ENCODE measurements at regions not wholly inside any gene's neighbourhood (a gene's known extent, or its start where the extent isn't known, plus 50 kb on each side); places are given as distances from the start of the nearest gene placed in this dataset.

DNA sequence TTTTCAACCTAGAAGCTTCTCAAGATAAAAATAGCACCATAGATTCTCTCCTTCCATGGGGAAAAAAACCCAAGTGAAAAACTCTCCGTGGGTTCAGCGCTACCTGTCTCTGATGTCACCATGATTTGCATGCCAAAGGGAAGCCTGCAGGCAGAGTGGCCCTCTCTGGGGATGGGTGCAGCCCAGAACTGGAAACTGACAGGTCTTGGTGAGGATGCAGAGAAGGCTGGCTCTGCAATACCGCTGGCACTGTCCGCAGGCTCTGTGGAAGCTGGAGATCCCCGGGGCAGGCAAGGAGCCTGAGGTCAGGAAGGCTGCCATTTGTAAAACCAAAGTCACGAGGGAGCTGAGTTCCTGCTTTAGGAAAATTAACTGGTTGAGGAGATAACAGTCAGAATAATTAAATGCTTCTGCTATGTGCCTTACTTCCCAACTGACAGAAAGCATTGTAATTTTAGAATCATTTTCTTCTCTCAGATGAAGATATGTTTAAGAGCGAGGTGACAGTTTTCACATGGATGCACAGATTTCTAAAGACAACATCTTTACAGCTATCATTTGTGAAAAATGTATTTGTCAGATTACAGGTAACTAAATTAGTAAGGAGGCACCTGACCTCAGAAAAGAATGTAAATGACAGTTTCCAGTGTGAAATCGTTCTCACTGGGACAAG lies 731.5 kb upstream of the FZD8 start:
- DNase-seq (ENCODE audit: low spot score): no peak

DNA sequence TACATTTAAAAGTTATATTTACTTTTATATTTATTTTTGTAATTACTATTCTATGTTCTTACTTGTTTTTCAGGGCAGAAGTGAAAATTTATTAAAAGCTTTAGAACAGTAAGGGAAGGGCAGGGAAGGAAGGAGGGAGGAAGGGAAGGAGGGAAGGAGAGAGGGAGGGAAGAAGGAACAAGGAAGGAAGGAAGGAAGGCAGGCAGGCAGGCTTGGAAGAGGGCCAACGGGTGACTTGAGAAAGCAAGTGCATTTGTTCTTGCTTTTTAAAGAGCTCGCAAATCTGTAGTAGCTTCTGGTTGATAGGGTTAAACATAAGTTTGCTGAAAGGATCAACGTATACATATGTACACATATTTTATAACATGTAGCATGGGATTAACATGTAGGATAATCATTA lies 725.3 kb upstream of the FZD8 start:
- no peak for DNase-seq (ENCODE audit: low spot score)

- DNase-seq (ENCODE audit: low spot score): no peak
These were observed 724.7 kb upstream of the FZD8 start for GRCh38 chr10:36366843-36367242.

DNA sequence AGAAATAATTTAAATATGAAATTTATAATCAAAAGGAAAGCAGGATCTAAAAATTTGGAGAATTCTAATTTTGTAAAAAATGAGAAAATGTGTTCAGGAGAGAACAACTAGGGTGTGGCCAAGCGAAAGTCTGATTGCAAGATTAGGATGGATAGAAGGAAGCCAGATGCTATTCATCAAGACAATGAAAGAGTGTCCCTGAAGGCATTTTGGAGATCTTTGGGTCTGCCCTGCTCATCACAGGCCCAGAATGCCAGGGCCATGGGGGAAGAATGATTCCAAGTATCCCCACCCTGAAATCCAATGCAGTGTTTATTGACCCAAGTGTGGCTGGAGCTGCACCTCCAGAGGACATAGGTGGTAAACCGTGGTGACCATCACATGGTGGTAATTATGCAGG lies 724.0 kb upstream of the FZD8 start:
- DNase-seq (ENCODE audit: low spot score): no peak

DNA sequence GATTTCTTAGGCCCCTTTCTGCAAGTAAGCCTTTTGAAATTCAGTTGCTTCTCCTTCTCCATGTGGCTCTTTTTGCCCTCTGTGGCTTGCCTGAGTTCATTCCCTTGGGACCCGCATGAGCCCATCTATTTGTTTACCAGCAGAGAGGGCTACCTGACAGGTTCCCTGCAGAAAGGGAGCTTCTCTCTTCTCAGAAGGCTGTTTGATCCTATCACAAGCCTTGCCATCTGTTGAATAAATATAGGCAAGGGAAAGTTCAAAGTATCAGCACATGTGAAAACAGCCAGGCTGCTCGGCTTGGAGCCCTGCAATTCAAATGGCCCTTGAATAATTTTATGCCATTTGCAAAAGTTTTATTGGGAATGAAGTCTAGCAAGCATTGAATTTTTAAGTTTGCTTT lies 720.2 kb upstream of the FZD8 start:
- no peak for DNase-seq (ENCODE audit: low spot score)

DNA sequence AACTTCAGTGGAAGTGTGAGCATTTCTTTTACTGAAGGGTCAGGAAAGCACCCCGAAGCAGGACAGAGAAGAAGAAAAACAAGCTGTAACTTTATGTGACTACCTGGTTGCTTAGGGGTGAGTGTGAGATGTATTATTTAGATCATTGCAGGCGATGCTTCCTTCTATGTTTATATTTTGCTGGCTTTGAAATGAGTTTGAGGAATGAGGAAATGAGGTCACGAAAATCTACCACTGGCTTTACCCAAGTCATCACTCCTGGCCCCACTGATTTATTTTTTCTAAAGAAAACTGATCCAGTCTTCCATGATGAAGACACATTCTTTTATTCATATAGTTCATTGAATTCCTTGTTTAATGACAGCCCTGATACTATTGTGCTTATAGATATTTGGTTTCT lies 716.6 kb upstream of the FZD8 start:
- DNase-seq (ENCODE audit: low spot score): no peak

GRCh38 chr10:36354633-36355032 lies 712.5 kb upstream of the FZD8 start:
- no peak for DNase-seq (ENCODE audit: low spot score)

GRCh38 chr10:36351159-36351558 lies 709.1 kb upstream of the FZD8 start:
- DNase-seq (ENCODE audit: low spot score): no peak

DNA sequence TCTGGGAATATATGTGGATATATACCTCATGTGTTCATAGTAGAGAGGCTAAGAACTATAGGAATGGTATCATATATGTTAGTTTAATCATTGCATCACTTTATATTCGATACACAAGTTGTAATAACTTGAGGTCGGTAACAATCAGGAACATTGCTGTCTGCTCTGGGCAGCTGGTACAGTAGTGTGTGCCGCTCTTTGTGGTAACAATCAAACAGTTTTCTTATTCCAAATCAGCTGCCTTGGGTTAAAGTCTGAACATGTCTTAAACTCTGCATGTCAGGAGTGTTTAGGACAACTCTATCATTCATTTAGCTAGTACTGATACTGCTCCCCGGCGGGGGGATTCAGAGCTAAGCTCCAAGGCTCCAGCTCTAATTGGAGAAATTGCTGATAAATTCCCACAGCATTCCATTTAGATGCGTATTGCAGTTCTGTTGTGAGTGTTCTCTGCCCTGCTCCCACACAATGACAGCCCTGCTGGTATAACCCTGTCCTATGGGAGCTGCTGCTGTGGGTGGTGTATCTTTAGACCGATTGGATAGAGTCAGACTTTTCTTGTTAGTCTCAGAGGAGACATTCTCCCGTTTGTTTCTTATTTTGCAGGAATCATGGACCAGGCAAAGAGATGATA lies 707.5 kb upstream of the FZD8 start:
- no peak for DNase-seq (ENCODE audit: low spot score)

- DNase-seq (ENCODE audit: low spot score): no peak
These were observed 703.7 kb upstream of the FZD8 start for GRCh38 chr10:36345807-36346206.

DNA sequence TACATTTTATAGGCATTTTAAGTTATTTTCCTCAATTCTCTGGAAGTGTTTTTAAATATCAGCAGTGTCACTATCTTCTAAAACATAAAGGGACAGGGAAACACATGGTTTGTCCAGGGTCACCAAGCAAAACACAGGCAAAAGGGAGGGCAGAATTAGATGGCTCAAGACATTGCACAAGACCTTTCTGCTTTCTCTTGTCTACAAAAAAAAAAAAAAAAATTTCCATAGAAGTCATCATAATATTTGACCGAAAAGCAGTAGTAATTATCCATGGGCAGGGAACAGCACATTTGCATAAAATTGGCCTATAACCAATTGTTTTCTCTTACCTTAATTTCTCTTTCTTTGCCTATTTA lies 703.1 kb upstream of the FZD8 start:
- no peak for DNase-seq (ENCODE audit: low spot score)

DNA sequence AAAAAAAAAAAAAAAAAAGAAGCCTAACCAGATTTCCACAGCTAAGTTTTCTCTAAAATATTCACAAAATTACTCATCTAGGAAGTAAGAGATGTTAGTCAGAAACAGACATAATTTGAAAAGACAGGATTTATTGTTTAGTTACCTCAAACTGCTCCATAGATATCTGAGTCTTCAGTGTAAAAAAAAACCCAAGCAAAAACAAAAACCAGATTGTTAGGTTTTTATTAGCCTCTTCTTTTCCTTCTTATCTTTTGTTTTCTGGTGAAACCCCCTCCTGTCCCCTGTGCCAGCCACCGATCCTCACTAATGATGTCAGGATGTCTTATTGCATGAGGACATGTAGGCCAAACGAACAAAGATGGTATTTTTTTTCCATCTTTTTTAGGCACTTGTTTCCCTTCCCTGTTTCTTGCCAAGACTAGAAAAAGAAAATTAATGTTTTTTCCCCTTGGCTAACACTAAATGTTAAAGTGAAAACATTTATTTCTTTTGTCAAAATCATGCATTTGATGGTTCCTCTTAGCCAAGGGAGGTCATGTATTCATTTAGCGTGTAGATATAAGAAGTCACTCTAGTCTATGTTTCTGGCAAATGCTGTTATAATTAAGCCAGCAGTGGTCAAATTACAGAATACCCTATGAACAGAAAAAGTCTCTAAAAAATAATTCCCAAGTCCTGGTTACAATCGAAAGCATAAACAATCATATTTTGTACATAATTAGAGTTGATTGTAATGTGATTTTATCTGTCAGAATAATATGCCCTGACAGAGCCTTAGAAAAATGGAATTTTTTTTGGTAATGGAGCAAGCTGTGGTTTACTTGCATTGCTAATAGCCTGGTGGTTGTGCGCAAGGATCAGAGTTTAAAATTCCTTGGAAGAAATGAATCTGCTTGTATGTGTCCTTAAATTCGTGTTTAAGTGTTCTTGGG lies 702.4 kb upstream of the FZD8 start:
- DNase-seq (ENCODE audit: low spot score): no peak

DNA sequence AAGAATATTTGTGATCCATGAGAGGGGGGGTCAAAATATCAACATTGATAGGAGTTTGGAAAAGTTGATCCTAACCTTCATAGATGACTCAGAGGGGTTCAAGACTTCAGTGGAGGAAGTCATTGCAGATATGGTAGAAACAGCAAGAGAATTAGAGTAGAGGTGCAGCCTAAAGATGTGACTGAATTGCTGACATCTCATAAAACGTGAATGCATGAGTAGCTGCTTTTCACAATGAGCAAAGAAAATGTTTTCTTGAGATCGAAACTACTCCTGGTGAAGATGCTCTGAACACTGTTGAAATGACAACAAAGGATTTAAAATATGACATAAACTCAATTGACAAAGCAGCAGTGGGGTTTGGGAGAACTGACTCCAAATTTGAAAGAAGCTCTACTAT lies 700.7 kb upstream of the FZD8 start:
- DNase-seq (ENCODE audit: low spot score): no peak

DNA sequence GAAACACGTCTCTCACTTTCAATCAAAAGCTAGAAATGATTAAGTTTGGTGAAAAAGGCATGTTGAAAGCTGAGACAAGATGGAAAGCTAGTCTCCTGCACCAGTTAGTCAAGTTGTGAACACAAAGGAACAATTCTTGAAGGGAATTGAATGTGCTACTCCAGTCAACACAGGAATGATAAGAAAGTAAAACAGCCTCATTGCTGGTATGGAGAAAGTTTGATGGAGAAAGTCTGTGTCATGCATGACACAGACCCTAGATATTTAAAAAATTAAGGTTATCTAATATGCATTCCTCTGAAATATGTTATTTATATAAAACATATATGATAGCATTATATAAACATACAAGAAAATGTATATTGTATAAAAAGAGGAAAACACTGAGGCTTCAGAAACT lies 699.4 kb upstream of the FZD8 start:
- DNase-seq (ENCODE audit: low spot score): no peak

GRCh38 chr10:36336315-36336714 lies 694.2 kb upstream of the FZD8 start:
- DNase-seq (ENCODE audit: low spot score): no peak

- no peak for DNase-seq (ENCODE audit: low spot score)
These were observed 691.4 kb upstream of the FZD8 start for GRCh38 chr10:36333446-36333845.

- DNase-seq (ENCODE audit: low spot score): no peak
These were observed 690.8 kb upstream of the FZD8 start for GRCh38 chr10:36332926-36333325.

DNA sequence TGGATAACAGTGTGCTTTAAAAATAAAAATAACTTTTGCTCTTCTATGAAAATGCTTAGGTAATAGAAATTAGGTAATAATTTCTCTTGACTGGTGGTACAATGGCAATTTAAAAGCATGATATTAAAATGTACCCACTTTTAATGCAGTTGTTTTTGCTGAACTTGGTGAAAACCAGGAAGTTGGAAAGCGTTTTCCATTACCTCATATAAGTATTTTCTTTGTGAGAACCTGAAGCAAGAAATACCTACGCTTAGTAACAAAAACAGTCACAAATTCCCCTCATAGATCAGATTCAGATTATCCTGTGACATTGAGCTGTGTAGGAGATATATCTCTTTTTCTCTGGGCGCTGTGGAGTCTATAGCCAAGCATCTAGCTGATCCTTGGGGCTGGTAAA lies 689.0 kb upstream of the FZD8 start:
- no peak for DNase-seq (ENCODE audit: low spot score)

GRCh38 chr10:36325815-36326214 lies 683.7 kb upstream of the FZD8 start:
- no peak for DNase-seq (ENCODE audit: low spot score)

GRCh38 chr10:36324831-36325230 lies 682.7 kb upstream of the FZD8 start:
- DNase-seq (ENCODE audit: low spot score): no peak

DNA sequence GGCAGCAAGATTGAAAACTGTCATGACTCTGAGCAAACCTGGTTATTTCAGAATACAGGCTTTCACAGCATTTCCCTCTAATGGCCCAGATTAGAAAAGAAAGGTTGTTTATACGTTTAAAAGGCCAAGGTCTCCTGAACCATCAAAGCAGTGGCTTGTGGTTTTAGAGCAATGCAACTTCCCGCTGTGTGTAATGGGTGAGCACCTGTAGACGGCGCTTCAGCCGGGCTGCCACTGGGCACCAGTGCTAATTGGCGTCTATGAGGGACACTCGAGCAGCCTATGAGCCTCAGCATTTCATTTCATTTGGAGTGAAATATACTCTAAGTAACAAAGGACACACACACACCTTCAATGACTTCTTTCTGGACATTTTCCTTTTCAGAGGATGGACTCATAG lies 671.0 kb upstream of the FZD8 start:
- no peak for DNase-seq (ENCODE audit: low spot score)

DNA sequence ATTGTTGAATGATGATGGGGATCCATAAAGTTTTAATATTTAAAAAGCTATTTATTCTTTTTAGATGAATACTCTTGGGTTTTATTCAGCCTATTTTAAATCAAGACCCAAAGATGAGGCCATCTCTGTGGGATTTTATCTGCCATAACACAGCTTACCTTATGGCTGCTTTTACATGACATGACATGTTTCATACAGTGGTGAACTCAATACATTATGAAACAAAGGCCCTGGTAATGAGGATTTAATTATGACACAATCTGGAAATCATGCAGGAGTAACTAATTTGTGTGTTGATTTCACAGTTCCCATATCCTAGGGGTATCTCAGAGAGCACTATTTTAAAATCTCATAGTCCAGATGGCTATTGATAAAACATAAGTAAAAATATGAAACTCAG lies 661.8 kb upstream of the FZD8 start:
- DNase-seq (ENCODE audit: low spot score): no peak

DNA sequence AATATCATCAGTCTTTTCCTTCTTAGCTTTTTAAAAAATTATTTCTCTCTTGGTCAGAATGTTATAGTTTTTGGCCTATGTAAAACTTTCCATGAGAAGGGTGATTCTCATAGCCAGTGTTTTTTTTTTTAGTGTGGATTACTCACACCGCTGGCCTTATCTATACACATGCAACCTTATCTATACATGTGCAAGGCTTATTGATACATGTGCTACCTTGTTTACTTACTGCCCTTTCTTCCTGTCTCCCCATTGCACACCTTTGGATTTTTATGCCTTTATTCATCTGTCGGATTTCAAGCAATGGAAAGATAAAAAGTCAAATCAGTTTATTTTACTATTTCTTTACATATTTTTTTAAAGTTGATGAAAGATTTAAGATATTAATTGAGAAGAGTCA lies 660.0 kb upstream of the FZD8 start:
- no peak for DNase-seq (ENCODE audit: low spot score)

Measured in hematopoietic multipotent progenitor cell treated with erythropoietin and hydrocortisone succinate and interleukin-3 and kit ligand, for 15 days (in vitro differentiated cells).